Small intestine (tissue), 7 donors: ENCODE measurements at regions not wholly inside any gene's neighbourhood (a gene's known extent, or its start where the extent isn't known, plus 50 kb on each side); places are given as distances from the start of the nearest gene placed in this dataset.
"Not testable (repeated sequence)": the region's sequence is repeated elsewhere in the genome, so short reads cannot be mapped to it uniquely, and the experiment has no call there.

Experiments
- DNase-seq, 2 donors: peaks; one replicate each; pipeline versions ENCODE4 v3.0.0 to v3.0.0-alpha.2; 2013
- FAIRE-seq: peaks from 2 replicates; lab custom pipeline; 2012; peaks lifted over from hg19 to GRCh38; lab: Jason Lieb, UNC
- H3K27ac ChIP-seq, 3 donors: one replicate each; pipeline ENCODE4 v1.5.1; 2013; ENCODE audit warnings: low read length in 2 of 3, mild to moderate bottlenecking in 2 of 3, control low read depth in 1 of 3, inconsistent platforms in 1 of 3, low read depth in 1 of 3, moderate library complexity in 1 of 3
- H3K27me3 ChIP-seq, 3 donors: one replicate each; pipeline ENCODE4 v1.6.1; 2013; ENCODE audit warnings: low read length in 3 of 3, inconsistent platforms in 1 of 3; ENCODE audit not compliant: control insufficient read depth in 3 of 3, insufficient read depth in 3 of 3
- H3K36me3 ChIP-seq, 3 donors: one replicate each; pipeline ENCODE4 v1.6.1; 2013; ENCODE audit warnings: low read length in 3 of 3, inconsistent platforms in 1 of 3, low read depth in 1 of 3, mild to moderate bottlenecking in 1 of 3, moderate library complexity in 1 of 3; ENCODE audit not compliant: control insufficient read depth in 3 of 3, insufficient read depth in 2 of 3
- H3K4me1 ChIP-seq, 3 donors: one replicate each; pipeline ENCODE4 v1.6.1; 2013; ENCODE audit warnings: low read length in 2 of 3, inconsistent platforms in 1 of 3, low read depth in 1 of 3, mild to moderate bottlenecking in 1 of 3, moderate library complexity in 1 of 3; ENCODE audit not compliant: control insufficient read depth in 3 of 3, insufficient read depth in 2 of 3
- H3K4me3 ChIP-seq, 3 donors: one replicate each; pipeline ENCODE4 v1.5.1; 2013; ENCODE audit warnings: low read length in 3 of 3, control low read depth in 1 of 3, inconsistent platforms in 1 of 3, low read depth in 1 of 3, mild to moderate bottlenecking in 1 of 3, moderate library complexity in 1 of 3
- H3K9me3 ChIP-seq, 2 donors: one replicate each; pipeline ENCODE4 v1.6.1; 2013; ENCODE audit warnings: low read depth in 1 of 2, low read length in 1 of 2; ENCODE audit not compliant: control insufficient read depth in 2 of 2, insufficient read depth in 1 of 2
- WGBS, 3 donors: extraction: QIAGEN DNeasy Blood & Tissue Kit; methylation state at CpG; one replicate each; pipeline ENCODE4 v1.1.7; 2013; 5-methylcytosine and 5-hydroxymethylcytosine counted together
- donor health status: healthy with polysubstance abuse.
- donor health status: control.
- donor health status: control.
- donor health status: Bipolar disorder and iron deficiency.
- donor health status: healthy.

DNA sequence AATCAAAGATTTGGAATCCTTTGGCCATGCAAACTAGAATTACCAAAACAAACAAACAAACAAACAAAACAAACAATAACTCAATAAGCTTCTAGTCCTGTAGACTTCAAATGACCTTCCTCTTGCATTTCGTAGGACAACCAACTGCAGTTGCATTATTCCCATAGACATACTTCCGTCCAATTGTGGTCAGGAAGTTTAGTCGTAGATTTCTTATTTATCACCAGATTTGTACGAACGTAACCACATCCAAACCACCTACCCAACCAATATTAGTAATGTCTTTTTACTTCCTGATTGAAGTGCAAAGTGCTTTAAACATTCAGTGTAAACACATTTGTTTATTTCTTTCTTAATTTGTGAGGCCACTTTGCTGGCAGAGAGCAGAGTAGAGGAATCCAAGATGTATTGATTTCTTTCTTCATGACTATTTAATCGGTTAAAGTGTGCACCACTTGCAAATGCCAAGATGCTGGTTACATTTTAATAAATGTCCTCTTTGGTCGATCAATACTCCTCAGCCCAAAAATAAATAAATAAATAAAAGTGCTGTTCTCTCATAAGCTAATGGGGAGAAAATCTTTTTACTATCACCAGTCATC is 1745.6 kb upstream of the CELF4 start:
- DNase-seq = no peak
- FAIRE-seq = no peak
- no peak overlapping the region for H3K4me3 ChIP-seq
- H3K27ac ChIP-seq = no peak overlapping the region
- peaks cover 0 to 8% (median 0%) of the 10 kb centered on the region in 3 donors for H3K4me1 ChIP-seq
- H3K9me3 ChIP-seq = peaks cover 0 to 11% of the 10 kb centered on the region in 2 donors
- no peaks in the 10 kb centered on the region for H3K27me3 ChIP-seq
- H3K36me3 ChIP-seq = no peaks in the 10 kb centered on the region
- 72 to 86% (median 85%) methylated on average over 7 of the region's 7 CpGs for WGBS, 3 donors

DNA sequence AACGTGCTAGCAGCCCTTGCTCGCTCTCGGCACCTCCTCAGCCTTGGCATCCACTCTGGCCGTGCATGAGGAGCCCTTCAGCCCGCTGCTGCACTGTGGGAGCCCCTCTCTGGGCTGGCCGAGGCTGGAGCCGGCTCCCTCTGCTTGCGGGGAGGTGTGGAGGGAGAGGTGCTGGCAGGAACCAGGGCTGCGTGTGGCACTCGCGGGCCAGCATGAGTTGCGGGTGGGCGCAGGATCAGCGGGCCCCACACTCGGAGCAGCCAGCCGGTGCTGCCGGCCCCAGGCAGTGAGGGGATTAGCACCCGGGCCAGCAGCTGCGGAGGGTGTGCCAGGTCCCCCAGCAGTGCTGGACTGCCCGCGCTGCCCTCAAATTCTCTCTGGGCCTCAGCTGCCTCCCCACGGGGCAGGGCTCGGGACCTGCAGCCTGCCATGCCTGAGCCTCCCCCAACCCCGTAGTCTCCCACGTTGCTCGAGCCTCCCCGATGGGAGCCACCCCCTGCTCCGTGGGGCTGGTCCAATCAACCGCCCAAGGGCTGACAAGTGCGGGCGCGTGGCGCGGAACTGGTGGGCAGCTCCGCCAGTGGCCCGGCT is 1743.4 kb upstream of the CELF4 start:
- not testable (repeated sequence) for H3K4me1 ChIP-seq, H3K36me3 ChIP-seq, H3K4me3 ChIP-seq, FAIRE-seq, H3K27ac ChIP-seq, H3K27me3 ChIP-seq, DNase-seq
- H3K9me3 ChIP-seq = peaks cover 0 to 11% of the 10 kb centered on the region in 2 donors
- WGBS, 3 donors = 95 to 97% (median 95%) methylated on average over 32 to 36 of the region's 36 CpGs

DNA sequence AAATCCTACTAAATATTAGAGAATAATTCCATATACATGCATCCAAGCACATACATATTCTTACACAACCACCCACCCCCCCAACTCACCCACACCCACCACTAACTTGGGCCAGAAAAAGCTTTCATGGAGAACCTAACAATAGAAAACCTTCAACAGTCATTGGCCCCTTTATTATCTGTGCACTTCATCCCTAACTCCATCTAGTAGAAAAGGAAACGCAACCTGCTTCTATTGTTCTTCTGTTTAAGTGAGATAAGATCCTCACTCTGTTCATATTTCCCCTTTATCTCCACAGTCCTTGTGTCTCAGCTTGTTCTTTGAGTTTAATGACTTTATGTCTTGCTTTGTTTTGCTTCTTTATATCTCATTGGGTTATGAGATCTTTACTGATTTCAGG is 1740.2 kb upstream of the CELF4 start:
- no peaks in the 10 kb centered on the region for H3K36me3 ChIP-seq
- no peak for FAIRE-seq
- WGBS, 3 donors = 75 to 96% (median 82%) methylated on average over 1 of the region's 1 CpG

DNA sequence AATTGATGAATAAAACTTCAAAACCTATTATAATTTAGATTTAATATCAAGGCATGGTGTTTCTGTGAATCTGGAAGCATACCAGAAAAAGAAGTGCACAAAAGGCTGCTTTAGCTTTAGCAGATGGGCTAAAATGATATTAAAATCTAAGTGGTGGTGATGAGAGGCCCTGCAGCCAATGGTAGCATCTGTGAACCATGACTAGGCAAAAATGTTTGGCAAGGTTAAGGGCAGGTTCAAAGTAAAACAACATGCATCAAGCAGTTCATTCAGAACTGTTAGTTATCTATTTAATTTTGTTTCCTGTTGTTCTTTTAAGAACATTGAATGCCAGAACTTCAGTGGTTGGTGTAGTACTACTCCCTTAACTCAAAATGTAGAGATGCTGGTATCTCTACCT is 1736.9 kb upstream of the CELF4 start:
- H3K9me3 ChIP-seq = peaks cover 0 to 3% of the 10 kb centered on the region in 2 donors
- peaks cover 0 to 2% (median 0%) of the 10 kb centered on the region in 3 donors for H3K36me3 ChIP-seq
- no peaks in the 10 kb centered on the region for H3K27me3 ChIP-seq
- H3K4me1 ChIP-seq = no peaks in the 10 kb centered on the region
- FAIRE-seq (no peak), DNase-seq (no peak)
- H3K4me3 ChIP-seq = no peak overlapping the region
- no peak overlapping the region for H3K27ac ChIP-seq

More for the DNA sequence above, 1740.2 kb upstream of the CELF4 start:
- Histone ChIP-seq H3K9me3 (peaks cover 0 to 14% of the 10 kb centered on the region in 2 donors), H3K27me3 (no peaks in the 10 kb centered on the region), H3K27ac (no peak overlapping the region), H3K4me3 (no peak overlapping the region), H3K4me1 (no peaks in the 10 kb centered on the region)
- DNase-seq = no peak

DNA sequence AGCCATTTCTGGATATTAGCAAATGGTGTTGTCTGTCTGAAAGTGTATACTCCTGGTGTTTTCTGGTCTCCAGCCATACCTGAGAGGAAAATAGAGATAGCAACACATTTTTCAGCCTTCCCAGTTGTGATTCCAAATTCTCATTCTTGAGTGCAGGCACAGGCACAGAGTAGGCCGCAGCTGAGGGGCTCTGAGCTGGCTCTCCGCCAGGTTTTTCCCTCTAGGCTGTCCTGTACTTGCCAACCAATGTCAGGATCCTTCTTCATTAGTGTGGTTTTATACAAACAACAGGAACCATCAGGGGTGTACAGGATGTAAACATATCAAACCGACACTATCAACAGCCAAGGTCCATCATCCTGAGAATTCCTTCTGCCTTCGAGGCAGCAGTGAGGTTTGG is 1733.6 kb upstream of the CELF4 start:
- H3K27ac ChIP-seq = no peak overlapping the region
- H3K4me1 ChIP-seq = no peaks in the 10 kb centered on the region
- H3K9me3 ChIP-seq = peaks cover 0 to 3% of the 10 kb centered on the region in 2 donors
- H3K27me3 ChIP-seq = no peaks in the 10 kb centered on the region
- no peak overlapping the region for H3K4me3 ChIP-seq
- peaks cover 0 to 2% (median 0%) of the 10 kb centered on the region in 3 donors for H3K36me3 ChIP-seq
- DNase-seq (no peak), FAIRE-seq (no peak)
- 51 to 82% (median 79%) methylated on average over 4 of the region's 4 CpGs for WGBS, 3 donors

DNA sequence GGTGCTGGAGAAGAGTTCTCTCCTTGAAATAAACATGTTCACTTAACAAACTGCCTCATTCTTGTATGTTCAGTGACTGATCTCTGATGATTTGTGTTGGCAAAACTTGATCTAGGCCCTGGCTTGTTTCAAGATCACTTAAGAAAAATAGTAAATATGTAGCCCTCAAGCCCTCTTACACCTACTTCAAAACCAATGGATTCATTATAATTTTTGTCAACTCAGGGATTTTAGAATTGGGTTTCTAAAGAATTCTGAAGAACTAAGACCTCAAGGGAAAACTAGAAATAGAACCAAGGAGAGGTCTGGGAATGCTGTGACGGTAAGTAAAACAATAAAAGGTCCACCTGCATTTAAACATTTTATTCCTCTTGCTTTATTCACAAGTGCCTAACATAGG is 1731.6 kb upstream of the CELF4 start:
- peaks cover 0 to 2% (median 0%) of the 10 kb centered on the region in 3 donors for H3K36me3 ChIP-seq
- no peaks in the 10 kb centered on the region for H3K27me3 ChIP-seq
- H3K4me1 ChIP-seq = no peaks in the 10 kb centered on the region
- DNase-seq = no peak
- FAIRE-seq = no peak
- WGBS, 3 donors = 91 to 97% (median 93%) methylated on average over 1 of the region's 1 CpG
- H3K4me3 ChIP-seq = no peak overlapping the region
- H3K27ac ChIP-seq = no peak overlapping the region
- no peaks in the 10 kb centered on the region for H3K9me3 ChIP-seq

DNA sequence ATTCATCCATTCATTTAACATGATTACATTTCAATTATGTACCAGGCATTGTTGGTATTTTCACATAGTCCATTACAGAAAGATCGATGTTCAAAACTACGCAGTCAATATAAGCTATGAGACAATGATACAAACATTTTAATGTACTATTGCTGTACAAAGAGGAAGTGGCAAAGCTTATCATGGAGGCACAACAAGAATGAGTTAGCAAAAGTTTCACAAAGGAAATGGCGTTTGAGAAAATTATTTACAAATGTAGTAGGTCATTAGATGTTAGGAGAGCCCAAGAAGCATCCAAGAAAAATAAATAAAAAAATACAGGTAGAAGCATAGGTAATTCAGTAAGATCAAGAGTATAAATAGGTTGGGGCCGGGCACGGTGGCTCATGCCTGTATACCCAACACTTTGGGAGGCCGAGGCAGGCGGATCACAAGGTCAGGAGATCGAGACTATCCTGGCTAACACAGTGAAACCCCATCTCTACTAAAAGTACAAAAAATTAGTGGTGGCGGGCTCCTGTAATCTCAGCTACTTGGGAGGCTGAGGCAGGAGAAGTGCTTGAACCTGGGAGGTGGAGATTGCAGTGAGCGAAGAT is 1730.8 kb upstream of the CELF4 start:
- H3K27ac ChIP-seq = no peak overlapping the region
- H3K9me3 ChIP-seq = no peaks in the 10 kb centered on the region
- WGBS, 3 donors = 85 to 93% (median 91%) methylated on average over 10 of the region's 10 CpGs
- no peak overlapping the region for H3K4me3 ChIP-seq
- H3K36me3 ChIP-seq = peaks cover 0 to 2% (median 0%) of the 10 kb centered on the region in 3 donors
- FAIRE-seq = no peak
- H3K4me1 ChIP-seq = no peaks in the 10 kb centered on the region
- DNase-seq = no peak
- no peaks in the 10 kb centered on the region for H3K27me3 ChIP-seq

DNA sequence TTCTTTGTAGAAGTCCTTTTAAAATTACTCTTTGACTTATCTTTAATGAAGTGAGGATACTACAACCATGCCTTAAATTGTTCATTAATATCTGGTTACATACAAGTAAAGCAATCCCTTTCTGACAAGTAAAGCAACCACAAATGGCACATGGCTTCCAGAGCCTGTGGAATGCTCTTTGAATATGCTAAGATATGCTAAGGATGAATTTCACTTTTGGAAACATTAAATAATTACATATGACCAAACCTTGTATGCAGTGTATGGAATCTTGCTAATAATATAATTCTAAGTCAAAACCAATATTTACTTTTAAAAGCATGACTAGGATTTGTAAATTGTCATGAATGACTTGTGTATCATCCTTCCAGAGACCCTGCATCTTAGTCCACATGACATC is 1711.2 kb upstream of the CELF4 start:
- no peaks in the 10 kb centered on the region for H3K27me3 ChIP-seq
- H3K4me1 ChIP-seq = no peaks in the 10 kb centered on the region
- no peaks in the 10 kb centered on the region for H3K9me3 ChIP-seq
- H3K36me3 ChIP-seq = no peaks in the 10 kb centered on the region
- no peak overlapping the region for H3K27ac ChIP-seq
- no peak overlapping the region for H3K4me3 ChIP-seq
- FAIRE-seq (no peak), DNase-seq (no peak)
